ENCODE measurements at regions not wholly inside any gene's neighbourhood (a gene's known extent, or its start where the extent isn't known, plus 50 kb on each side); places are given as distances from the start of the nearest gene placed in this dataset.

GRCh38 chr5:167145841-167146240 lies 1145.6 kb upstream of the WWC1 start:
- no peak overlapping the region for H3K4me2 ChIP-seq (ENCODE audit: unreplicated experiment)
- no peaks in the 10 kb centered on the region for H3F3A ChIP-seq (ENCODE audit: insufficient read depth)
- DNase-seq = no peak
- 38 to 45% methylated on average over 7 of the region's 7 CpGs for WGBS, 2 experiments (ENCODE audit: low coverage in 1 of 2, low lambda C conversion rate in 2 of 2, missing lambda C conversion rate in 2 of 2)
- TF ChIP-seq EZH2 (IDR thresholded peaks at IDR 0.05; ENCODE audit: insufficient read depth, poor library complexity, severe bottlenecking) (no peak), EZH2phosphoT487 (IDR thresholded peaks at IDR 0.05; ENCODE audit: insufficient read depth, low read depth) (no peak)
- H3K27me3 ChIP-seq (replicated peaks; ENCODE audit: insufficient read depth) = no peaks in the 10 kb centered on the region
- H3K9ac ChIP-seq = no peak overlapping the region
- H3K36me3 ChIP-seq (ENCODE audit: low read depth) = no peaks in the 10 kb centered on the region
- no peaks in the 10 kb centered on the region for H3K9me2 ChIP-seq (ENCODE audit: insufficient read depth)
- no peak overlapping the region for H3K27ac ChIP-seq
- in situ Hi-C loops (cut with MboI) = no loop called here
- no peaks in the 10 kb centered on the region for H3K9me3 ChIP-seq (ENCODE audit: low read depth)
- no peaks in the 10 kb centered on the region for H3K4me1 ChIP-seq (ENCODE audit: insufficient read depth)
- no peak overlapping the region for H2AFZ ChIP-seq
- H4K20me1 ChIP-seq (ENCODE audit: insufficient read depth) = no peaks in the 10 kb centered on the region
- no peaks in the 10 kb centered on the region for H3K79me2 ChIP-seq (ENCODE audit: insufficient read depth)
- H3K4me3 ChIP-seq = no peak overlapping the region

GRCh38 chr5:167147879-167148278 lies 1143.6 kb upstream of the WWC1 start:
- Histone ChIP-seq H4K20me1 (ENCODE audit: insufficient read depth) (no peaks in the 10 kb centered on the region), H3K4me2 (ENCODE audit: unreplicated experiment) (no peak overlapping the region), H3K4me3 (no peak overlapping the region), H3K27ac (no peak overlapping the region), H3K9me2 (ENCODE audit: insufficient read depth) (no peaks in the 10 kb centered on the region), H3K36me3 (ENCODE audit: low read depth) (no peaks in the 10 kb centered on the region), H3K4me1 (ENCODE audit: insufficient read depth) (no peaks in the 10 kb centered on the region), H3K79me2 (ENCODE audit: insufficient read depth) (no peaks in the 10 kb centered on the region), H3K9me3 (ENCODE audit: low read depth) (no peaks in the 10 kb centered on the region), H3F3A (ENCODE audit: insufficient read depth) (no peaks in the 10 kb centered on the region), H2AFZ (no peak overlapping the region), H3K9ac (no peak overlapping the region), H3K27me3 (replicated peaks; ENCODE audit: insufficient read depth) (no peaks in the 10 kb centered on the region)
- in situ Hi-C loops (cut with MboI) = no loop called here
- DNase-seq = no peak
- WGBS, 2 experiments (ENCODE audit: low coverage in 1 of 2, low lambda C conversion rate in 2 of 2, missing lambda C conversion rate in 2 of 2) = 9 to 19% methylated on average over 3 of the region's 3 CpGs
- TF ChIP-seq EZH2phosphoT487 (IDR thresholded peaks at IDR 0.05; ENCODE audit: insufficient read depth, low read depth) = no peak

GRCh38 chr5:167150661-167151060 lies 1140.8 kb upstream of the WWC1 start:
- H3K4me1 ChIP-seq (ENCODE audit: insufficient read depth) = no peaks in the 10 kb centered on the region
- H3K27me3 ChIP-seq (replicated peaks; ENCODE audit: insufficient read depth) = no peaks in the 10 kb centered on the region
- H3K79me2 ChIP-seq (ENCODE audit: insufficient read depth) = no peaks in the 10 kb centered on the region
- H3K4me3 ChIP-seq = no peak overlapping the region
- H3K9me2 ChIP-seq (ENCODE audit: insufficient read depth) = no peaks in the 10 kb centered on the region
- TF ChIP-seq EZH2phosphoT487 (IDR thresholded peaks at IDR 0.05; ENCODE audit: insufficient read depth, low read depth) (no peak), EZH2 (IDR thresholded peaks at IDR 0.05; ENCODE audit: insufficient read depth, poor library complexity, severe bottlenecking) (no peak)
- no peaks in the 10 kb centered on the region for H3F3A ChIP-seq (ENCODE audit: insufficient read depth)
- H3K9ac ChIP-seq = no peak overlapping the region
- no peak overlapping the region for H2AFZ ChIP-seq
- no peaks in the 10 kb centered on the region for H3K36me3 ChIP-seq (ENCODE audit: low read depth)
- DNase-seq = no peak
- no peaks in the 10 kb centered on the region for H3K9me3 ChIP-seq (ENCODE audit: low read depth)
- H4K20me1 ChIP-seq (ENCODE audit: insufficient read depth) = no peaks in the 10 kb centered on the region
- H3K27ac ChIP-seq = no peak overlapping the region
- in situ Hi-C loops (cut with MboI) = no loop called here
- H3K4me2 ChIP-seq (ENCODE audit: unreplicated experiment) = no peak overlapping the region

GRCh38 chr5:167152561-167152960 lies 1138.9 kb upstream of the WWC1 start:
- Histone ChIP-seq H3K4me1 (ENCODE audit: insufficient read depth) (no peaks in the 10 kb centered on the region), H3K27ac (no peak overlapping the region), H3K9me3 (ENCODE audit: low read depth) (no peaks in the 10 kb centered on the region), H3K9me2 (ENCODE audit: insufficient read depth) (no peaks in the 10 kb centered on the region), H3F3A (ENCODE audit: insufficient read depth) (no peaks in the 10 kb centered on the region), H3K36me3 (ENCODE audit: low read depth) (no peaks in the 10 kb centered on the region), H4K20me1 (ENCODE audit: insufficient read depth) (no peaks in the 10 kb centered on the region), H3K27me3 (replicated peaks; ENCODE audit: insufficient read depth) (no peaks in the 10 kb centered on the region), H3K4me3 (no peak overlapping the region), H3K4me2 (ENCODE audit: unreplicated experiment) (no peak overlapping the region), H2AFZ (no peak overlapping the region), H3K79me2 (ENCODE audit: insufficient read depth) (no peaks in the 10 kb centered on the region), H3K9ac (no peak overlapping the region)
- WGBS, 2 experiments (ENCODE audit: low coverage in 1 of 2, low lambda C conversion rate in 2 of 2, missing lambda C conversion rate in 2 of 2) = 17 to 18% methylated on average over 3 of the region's 3 CpGs
- TF ChIP-seq EZH2phosphoT487 (IDR thresholded peaks at IDR 0.05; ENCODE audit: insufficient read depth, low read depth) (no peak), EZH2 (IDR thresholded peaks at IDR 0.05; ENCODE audit: insufficient read depth, poor library complexity, severe bottlenecking) (no peak)
- no peak for DNase-seq
- in situ Hi-C loops (cut with MboI) = no loop called here

GRCh38 chr5:167155387-167156005 lies 1135.9 kb upstream of the WWC1 start:
- Histone ChIP-seq H3K4me1 (ENCODE audit: insufficient read depth) (no peaks in the 10 kb centered on the region), H3K79me2 (ENCODE audit: insufficient read depth) (no peaks in the 10 kb centered on the region), H3K27me3 (replicated peaks; ENCODE audit: insufficient read depth) (no peaks in the 10 kb centered on the region), H3K9me2 (ENCODE audit: insufficient read depth) (no peaks in the 10 kb centered on the region), H3K4me3 (no peak overlapping the region), H4K20me1 (ENCODE audit: insufficient read depth) (no peaks in the 10 kb centered on the region), H3K27ac (no peak overlapping the region), H3K9ac (no peak overlapping the region), H3K36me3 (ENCODE audit: low read depth) (no peaks in the 10 kb centered on the region), H3F3A (ENCODE audit: insufficient read depth) (no peaks in the 10 kb centered on the region), H3K4me2 (ENCODE audit: unreplicated experiment) (no peak overlapping the region), H2AFZ (no peak overlapping the region), H3K9me3 (ENCODE audit: low read depth) (no peaks in the 10 kb centered on the region)
- TF ChIP-seq EZH2 (IDR thresholded peaks at IDR 0.05; ENCODE audit: insufficient read depth, poor library complexity, severe bottlenecking) (no peak), EZH2phosphoT487 (IDR thresholded peaks at IDR 0.05; ENCODE audit: insufficient read depth, low read depth) (no peak)
- 25 to 30% methylated on average over 21 of the region's 21 CpGs for WGBS, 2 experiments (ENCODE audit: low coverage in 1 of 2, low lambda C conversion rate in 2 of 2, missing lambda C conversion rate in 2 of 2)
- no peak for DNase-seq
- in situ Hi-C loops (cut with MboI) = no loop called here
